HG02642 (cell line): ENCODE measurements at regions not wholly inside any gene's neighbourhood (a gene's known extent, or its start where the extent isn't known, plus 50 kb on each side); places are given as distances from the start of the nearest gene placed in this dataset.
A peak's percentile ranks its signal among the peaks of the same experiment; 100 is the strongest.

ENCODE experiments used
- ATAC-seq: cut with Tn5 transposase; IDR thresholded peaks from one replicate; pipeline ENCODE4 v1.9.1; 2021; ENCODE audit warnings: mild to moderate bottlenecking; ENCODE audit not compliant: unreplicated experiment, poor library complexity

DNA sequence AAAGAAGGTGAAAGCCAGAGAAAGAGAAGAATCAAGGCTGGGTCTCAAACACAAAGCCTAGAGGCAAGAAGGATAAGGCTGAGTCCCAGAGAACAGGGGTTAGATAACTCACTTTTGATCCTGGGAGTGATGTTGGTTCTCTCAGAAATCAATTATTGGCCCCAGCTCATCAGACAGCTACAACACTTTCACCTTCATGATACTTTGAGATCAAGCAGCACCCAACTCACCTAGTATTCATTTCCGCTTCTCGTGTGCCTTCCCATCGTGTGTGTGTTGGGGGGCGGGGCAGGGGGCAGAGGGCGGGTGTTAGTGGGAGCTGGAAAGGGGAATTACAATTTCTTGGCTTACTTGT, 92.2 kb upstream of the RAD23B start:
- ATAC-seq, result no peak

DNA sequence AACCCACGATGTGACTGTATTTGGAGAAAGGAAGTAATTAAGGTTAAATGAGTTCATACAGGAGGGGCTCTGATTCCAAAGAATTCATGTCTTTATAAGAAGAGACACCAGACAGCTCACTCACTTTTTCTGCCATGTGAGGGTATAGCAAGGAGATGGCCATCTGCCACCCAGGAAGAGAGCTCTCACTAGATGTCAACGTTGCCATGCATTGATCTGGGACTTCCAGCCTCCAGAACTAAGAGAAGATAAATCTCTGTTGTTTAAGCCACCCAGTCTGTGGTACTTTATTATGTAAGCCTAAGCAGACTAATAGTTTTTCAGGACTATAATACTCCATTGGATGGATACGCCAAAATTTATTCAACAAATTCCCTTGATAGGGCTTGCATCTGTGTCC, 89.8 kb upstream of the RAD23B start:
- no peak for ATAC-seq

DNA sequence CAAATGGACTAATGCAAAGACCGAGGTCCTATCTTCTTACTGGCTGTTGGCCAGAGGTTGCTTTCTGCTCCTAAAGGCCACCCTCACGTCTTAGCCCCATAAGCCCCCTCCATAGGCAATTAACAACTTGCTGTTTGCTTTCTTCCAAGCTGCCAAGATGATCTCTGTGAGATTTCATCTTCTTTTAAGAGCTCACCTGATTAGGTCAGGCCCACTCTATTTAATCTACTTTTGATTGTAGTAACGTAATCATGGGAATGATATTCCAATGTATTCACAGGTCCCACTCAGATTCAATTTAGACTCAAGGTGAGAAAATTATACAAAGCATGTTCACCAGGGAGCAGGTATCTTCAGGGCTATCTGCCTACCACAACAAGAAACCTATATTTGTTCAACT, 84.4 kb upstream of the RAD23B start:
- no peak for ATAC-seq

DNA sequence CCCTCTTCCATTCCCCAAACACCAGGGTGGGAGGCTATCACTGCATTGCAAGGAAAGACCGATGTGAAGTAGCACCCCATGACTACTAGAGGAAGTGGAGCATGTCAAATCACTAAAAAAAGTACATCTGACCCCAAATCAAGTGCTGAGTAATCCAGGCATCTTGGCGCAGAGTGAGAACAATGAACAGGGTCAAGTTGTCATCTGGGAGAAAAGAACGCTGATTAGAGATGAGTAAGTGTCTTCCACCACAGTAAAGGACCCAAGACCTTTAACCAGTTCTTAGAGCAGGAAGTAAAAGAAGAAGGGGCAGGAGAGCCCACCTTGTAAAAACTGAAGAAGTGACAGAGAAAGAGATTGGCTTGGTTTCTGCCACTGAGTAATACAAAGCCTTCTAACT, 75.0 kb upstream of the RAD23B start:
- no peak for ATAC-seq

DNA sequence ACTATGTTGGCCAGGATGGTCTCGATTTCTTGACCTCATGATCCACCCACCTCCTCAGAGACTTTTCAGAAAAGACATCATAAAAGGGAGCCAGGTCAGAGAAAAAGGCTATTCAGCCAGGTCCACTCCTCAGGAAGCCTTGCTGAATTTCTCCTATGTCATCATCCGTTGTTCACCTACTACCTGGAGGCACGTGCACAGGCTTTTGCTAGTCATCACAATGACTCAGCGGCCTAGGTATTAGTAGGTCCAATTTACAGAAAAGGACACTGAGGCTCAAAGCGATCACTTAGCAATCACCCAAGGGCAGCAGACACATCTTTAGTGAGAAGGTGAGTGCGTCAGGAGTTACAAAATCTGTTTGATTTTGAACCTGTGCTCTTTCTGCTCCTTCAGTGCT, 72.3 kb upstream of the RAD23B start:
- no peak for ATAC-seq

DNA sequence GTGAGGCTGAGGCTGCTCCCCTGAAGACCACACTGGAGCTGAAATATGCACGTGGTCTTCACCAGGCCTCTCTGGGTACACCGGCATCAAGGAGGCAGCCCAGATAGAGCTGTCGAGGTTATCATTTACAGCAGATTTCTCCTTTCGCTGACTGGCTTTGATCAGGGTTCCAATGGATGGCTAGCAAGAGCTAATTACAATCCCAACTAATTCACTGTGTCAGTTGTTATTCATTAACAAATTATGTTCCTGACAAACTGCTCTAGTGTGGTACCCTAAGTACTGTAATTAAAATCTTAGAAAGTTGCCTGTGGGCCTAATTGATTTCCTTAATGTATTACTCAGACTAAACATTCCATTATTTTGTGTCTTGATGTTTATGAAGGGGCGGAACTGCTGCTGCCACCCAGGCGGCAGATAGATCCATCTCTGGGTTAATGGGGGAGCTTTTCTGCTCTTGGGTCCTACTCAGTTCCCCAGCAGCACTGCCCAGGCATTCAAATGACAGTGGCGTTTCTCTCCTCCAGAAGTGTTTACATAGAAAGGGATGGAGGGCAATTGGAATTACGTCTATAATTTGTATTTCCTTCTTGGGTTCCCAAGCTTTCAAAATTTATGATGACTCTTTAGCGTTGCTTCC, 71.7 kb upstream of the RAD23B start:
- no peak for ATAC-seq

DNA sequence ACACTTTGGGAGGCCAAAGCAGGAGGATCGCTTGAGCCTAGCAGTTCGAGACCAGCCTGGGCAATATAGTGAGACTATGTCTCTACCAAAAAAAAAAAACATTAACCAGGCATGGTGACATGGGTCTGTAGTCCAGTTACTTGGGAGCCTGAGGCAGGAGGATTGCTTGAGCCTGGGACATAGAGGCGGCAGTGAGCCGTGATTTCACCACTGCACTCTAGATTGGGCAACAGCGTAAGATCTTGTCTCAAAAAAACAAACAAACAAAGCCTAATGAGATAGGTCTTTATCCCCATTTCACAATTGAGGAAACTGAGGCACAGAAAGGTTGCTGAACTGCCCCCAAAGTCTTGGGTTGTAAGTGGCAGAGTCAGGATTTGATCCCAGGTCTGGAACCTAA, 70.5 kb upstream of the RAD23B start:
- ATAC-seq, result no peak

DNA sequence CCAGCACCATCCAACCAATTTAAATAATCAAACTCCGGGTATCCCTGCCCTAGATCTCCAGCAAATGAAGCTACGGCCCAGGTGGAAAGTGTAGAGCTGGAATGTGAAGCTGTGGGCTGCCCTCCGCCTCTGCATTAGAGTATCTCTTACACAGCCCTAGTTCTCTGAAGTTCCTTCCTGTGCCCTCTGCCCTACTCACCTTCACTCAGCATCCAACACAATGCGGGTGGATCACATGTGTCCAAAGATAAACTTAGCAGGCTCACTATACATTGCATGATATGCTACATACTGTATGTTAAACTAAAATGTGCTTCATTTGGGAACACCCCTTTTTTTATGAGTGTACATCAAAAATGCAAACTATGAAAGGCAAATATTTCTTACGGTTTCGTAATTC, 70.0 kb upstream of the RAD23B start:
- peak; percentile 11 for ATAC-seq

DNA sequence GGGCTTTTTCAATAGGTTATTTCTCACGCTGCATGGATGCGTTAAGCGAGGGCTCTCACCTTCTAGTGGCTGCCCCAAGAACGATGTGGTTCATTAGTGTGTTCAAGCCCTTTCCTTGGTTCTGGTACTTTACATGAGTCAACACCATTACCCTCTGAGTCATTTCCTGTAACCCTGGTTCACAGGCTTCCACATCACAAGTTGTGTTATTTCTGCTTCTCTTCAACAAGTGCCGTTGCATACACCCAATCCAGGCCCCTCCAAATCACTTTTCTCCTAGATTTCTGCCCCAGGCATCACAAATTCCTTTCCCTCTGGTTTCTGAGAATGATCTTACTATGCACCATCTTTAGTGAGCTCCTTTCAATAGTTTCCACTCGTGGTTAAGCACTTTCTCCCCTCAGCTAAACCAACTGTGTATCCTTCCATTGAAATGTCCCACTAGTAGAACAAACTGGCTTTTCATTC, 69.5 kb upstream of the RAD23B start:
- ATAC-seq, result peak; percentile 83

DNA sequence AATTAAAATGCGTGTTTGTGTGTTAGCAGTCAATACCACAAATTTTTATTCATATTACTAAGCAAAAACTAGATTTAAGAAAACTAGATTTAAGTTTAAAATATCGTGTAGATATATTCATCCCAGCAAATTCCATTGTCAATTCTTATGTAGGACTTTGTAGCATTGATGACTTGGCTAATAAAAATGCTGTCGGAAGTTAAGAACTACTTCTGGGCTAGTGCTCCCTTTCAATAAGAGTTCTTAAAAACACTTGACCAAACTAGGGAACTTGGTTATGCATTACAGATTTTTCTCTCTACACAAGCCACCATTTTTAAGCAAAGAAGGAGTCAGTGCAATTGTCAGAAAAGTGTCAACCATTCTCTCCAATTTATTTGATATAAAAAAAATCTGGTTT, 68.7 kb upstream of the RAD23B start:
- no peak for ATAC-seq

DNA sequence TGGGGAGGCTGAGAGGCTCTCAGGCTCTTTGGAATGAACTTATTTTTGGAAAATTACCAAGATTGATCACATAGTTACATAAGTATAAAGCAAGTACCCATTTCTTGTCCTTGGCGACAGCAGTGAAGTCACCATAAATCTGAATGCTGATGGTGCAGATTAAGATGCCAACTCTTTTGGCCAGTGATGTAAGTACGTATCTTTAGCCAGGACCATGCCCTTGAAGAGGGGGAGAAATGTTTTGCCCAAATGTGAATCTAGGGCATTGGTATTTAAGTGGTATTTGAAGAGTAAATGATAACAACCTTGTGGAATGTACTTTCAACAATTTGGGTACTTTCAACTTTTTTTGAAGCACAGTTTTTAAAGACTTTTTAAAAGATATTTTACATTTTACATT, 68.2 kb upstream of the RAD23B start:
- no peak for ATAC-seq

DNA sequence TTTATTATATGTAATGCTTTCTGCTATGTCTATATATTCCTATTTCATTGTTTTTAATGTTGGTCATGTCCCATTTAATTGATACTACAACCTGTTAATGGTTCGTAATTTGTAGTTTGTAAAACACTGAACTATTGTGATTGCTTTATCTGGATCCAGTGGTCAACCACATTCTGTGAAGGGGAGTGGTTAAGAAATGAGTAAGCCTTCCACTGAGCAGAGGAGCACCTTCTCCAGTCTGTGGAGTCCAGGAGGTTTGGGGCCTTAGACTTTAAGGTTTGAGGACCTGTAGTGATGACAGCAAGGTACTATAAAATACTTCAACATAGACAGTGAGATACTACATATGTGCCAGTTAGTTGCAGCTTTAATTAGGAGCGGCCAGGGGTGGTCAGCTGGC, 67.7 kb upstream of the RAD23B start:
- no peak for ATAC-seq

DNA sequence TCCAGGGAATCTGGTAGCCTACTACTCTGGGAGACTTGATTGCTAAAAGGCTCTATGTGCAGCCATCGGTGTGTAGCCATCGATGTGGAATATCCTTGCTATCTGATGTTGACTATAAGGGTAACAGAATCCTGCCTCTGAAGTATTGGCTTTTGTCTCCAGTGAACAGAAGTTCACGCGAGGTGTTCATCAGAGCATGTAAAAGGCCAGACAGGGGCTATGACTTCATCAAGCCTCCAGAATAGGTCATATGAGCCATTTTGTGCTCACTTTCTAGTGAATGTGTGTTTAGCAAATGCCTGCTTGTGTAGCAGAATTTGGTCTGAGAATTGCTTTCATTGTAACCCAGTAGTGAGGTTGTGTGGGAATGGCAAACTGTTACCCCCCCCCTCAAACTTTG, 66.8 kb upstream of the RAD23B start:
- no peak for ATAC-seq

DNA sequence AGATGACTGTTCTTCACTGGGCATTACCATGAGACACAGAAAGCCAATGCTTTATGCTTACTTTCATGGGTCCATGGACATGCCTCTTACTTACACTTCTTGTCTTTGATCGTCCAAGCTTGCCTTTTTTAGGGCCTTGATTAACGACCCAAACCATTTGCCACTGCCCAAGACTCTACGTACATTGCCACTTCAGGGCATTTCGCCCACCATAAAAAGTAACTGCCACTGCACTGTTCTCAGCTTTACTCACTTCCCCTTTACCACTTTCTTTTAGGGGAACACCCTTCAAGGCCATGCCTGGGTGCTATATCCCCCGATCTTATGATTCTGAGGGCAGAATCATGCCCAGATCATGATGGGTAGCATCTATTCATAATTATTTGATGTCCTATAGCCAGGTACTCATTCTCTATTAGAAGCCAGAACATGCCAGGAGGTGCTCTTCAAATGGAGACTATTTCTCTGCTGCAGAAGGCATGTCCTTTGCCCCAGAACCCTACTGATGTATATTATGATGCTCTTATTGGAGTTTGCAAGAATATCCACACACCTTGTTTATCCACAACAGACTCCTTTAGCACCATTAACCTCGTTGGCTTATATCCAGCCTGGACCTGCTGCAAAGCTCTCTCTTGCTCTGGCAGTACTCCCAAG, 64.1 kb upstream of the RAD23B start:
- ATAC-seq, result peak; percentile 76

DNA sequence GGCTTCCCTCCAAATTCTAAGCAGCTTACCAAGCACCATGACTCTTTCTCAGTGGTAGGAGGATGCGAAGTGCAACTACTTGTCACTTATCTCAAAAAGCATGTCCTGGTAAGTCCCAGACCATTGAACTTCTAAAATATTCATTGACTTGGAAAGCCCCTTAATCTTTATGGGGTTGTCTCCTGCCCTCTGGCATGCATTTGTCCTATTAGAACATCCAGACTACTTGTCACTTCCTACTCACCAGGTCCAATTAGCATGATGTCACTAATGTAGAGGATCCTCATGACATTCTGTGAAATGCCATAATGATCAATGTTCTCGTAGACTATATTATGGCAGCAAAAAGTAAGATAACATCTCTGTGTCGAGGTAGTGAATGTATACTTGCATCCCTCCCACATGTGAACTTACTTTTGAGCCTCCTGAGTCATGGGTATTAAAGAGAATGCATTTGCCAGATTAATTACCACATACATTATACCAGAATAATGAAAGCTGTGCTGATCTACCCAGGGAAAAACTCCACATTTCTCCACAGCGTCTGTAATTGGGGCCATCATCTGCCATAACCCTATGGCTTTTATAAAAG, 63.5 kb upstream of the RAD23B start:
- peak; percentile 51 for ATAC-seq

DNA sequence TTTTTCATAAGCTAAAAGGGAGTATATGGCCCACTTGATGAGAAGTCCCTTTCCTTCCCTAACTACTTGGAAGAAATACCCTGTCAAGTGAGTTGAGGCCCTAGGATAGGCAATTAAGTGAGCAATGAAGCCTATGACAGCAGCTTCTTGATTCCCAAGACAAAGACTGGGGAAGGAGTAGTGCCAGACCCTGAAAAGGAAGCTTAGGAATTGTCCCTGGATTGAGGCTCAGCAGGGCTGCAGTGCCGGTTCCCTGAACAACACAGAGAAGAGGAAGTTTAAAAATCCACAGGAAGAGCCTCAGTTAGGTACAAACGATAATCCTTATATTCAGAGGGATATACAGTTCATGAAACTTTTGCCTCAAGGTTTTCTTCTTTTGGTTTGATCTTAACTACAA, 61.8 kb upstream of the RAD23B start:
- ATAC-seq, result no peak

DNA sequence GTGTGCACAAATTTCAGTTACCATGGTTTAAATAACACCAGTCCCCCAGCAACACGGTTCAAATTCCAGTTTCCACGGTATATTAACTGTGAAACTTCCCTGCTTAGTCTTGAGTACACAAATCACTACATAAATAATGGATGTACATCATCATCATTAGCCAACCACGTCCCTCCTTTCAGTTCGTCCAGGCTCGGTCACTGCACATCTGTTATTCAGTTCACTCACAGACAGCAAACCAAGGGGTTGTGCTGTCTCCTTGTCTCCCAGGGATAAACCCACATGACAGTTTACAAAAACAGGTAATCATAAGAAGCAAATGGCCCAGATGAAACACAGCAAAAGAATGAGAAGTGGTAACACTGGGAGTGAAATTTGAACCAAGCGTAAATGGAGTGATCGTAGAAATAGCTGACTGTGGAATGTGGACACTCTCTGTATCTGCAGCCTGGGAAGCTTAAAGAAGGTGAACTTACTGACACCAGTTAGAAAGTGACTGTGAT, 61.0 kb upstream of the RAD23B start:
- ATAC-seq, result no peak

DNA sequence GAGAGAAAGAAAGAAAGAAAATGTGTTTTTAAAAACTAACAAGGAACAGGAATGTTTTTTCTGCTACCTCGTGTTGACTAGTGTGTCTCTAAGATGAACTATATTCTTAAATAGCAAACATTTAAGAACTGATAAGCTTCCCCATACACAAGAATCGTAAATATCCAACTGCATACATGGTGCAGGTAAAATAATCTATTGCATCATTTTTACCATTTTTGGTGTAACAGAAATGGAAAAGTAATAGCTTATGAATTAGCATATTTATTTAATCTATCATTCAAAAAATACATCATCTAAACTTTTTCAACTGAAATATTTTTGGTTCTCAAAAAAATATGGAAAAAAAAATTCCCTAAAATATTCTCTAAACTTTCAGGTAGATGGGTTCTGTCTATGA, 59.7 kb upstream of the RAD23B start:
- no peak for ATAC-seq

DNA sequence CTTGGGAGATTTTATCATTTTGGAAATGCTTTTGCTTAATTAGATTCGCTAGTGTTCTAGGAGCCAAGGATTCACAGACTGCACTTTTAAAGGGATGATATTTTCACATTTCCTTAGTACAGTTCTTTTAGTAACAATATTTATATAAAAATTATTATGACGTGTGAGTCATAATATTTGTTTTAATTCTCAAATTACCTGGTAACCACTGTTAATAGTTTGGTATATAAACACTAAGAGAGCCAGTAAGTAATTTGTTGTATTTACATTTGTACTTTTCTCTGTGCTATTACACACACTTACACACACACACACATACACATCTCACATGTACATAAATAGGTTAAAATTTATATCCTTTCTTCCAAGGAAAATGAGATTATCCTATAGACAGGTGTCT, 58.8 kb upstream of the RAD23B start:
- no peak for ATAC-seq

DNA sequence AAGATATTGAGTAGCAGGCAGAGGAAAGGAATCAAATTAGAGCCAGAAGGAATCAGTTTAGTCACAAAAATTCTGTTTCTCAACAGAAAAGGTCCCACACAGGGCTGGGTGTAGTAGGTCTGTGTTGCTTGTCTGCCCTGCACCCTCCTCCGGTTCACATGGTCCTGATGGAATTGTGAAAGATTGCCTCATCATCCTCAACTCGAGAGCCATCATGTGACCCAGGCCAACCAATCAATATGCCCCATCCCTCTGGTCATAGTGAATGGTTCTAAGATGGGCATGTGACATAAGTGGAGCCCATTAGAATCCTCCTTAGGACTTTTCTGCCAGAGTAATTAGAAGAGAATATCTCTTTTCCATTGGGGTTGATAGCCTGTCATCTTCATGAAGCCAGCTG, 56.7 kb upstream of the RAD23B start:
- ATAC-seq, result no peak

DNA sequence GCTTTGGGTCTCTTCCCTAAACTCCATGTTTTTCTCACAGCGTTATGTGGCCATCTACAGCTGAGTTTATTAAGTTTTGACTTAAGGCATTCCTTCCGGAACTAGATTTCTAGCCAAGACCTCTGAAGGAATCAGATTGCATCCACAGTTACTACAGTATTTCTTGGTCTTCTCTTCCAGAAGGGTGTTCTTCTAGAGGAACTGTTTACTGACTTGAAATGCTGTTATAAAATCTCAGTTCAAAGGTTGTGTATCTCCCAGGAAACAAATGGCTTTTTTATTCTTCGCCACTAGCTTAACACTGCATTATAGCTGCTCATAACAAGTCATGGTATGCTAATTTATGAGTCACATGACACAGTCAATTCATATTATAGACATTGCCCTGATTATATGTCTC, 55.3 kb upstream of the RAD23B start:
- no peak for ATAC-seq

DNA sequence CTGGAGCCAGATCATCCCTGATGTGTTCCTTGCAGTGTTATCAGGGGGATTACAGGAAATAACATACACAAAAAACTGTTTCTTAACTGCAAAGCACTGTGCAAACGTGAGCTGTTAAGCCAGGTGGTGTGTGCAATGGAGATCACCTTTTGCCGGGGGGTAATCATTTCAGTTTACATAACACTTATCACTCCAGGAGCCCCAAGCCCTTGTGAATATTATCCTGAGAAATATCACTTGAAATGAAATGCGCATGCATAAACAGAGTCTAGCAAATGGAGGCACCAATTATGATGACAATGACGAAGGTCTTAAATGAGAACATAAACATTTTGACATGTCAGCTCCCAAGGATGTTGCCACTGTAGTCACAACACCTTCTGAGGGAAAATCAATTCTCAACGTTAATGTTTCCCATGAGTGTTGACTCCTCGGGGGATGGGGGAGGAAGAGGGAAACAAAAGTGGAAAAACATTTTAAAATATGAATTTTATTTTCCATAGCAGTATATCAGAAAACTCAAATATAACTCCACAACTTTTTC, 54.5 kb upstream of the RAD23B start:
- ATAC-seq, result no peak
